GM23338 (cell line): ENCODE measurements at regions not wholly inside any gene's neighbourhood (a gene's known extent, or its start where the extent isn't known, plus 50 kb on each side); places are given as distances from the start of the nearest gene placed in this dataset.

Experiments
- ATAC-seq: fragments of 200-7000 bp; cut with Tn5 transposase; 3 replicates; pipeline ENCODE4 v1.9.1; 2020
- DNase-seq: peaks from one replicate; pipeline ENCODE4 v3.0.0-alpha.2; 2015; ENCODE audit warnings: low spot score
- H2AFZ ChIP-seq: fragments of 200-600 bp; sonication (generic); 2 replicates; pipeline ENCODE4 v1.8.0; 2016; ENCODE audit warnings: antibody characterized with exemption, mild to moderate bottlenecking, moderate library complexity
- H3F3A ChIP-seq: fragments of 200-600 bp; sonication (generic); replicated peaks from 2 replicates; pipeline ENCODE4 v1.8.0; 2017; ENCODE audit warnings: antibody characterized with exemption, mixed run types, low read depth
- H3K27ac ChIP-seq: fragments of 200-600 bp; sonication (generic); 2 replicates; pipeline ENCODE4 v1.6.1; 2016; ENCODE audit warnings: low read depth
- H3K27me3 ChIP-seq: fragments of 200-600 bp; sonication (generic); 2 replicates; pipeline ENCODE4 v1.8.0; 2016; ENCODE audit warnings: mild to moderate bottlenecking, mixed run types, moderate library complexity; ENCODE audit not compliant: insufficient read depth
- H3K36me3 ChIP-seq: fragments of 200-600 bp; sonication (generic); 2 replicates; pipeline ENCODE4 v1.8.0; 2016; ENCODE audit warnings: mild to moderate bottlenecking; ENCODE audit not compliant: insufficient read depth
- H3K4me1 ChIP-seq: fragments of 200-600 bp; sonication (generic); 2 replicates; pipeline ENCODE4 v1.8.0; 2016; ENCODE audit warnings: mild to moderate bottlenecking, moderate library complexity; ENCODE audit not compliant: insufficient read depth
- H3K4me2 ChIP-seq: fragments of 200-600 bp; sonication (generic); 2 replicates; pipeline ENCODE4 v1.7.1; 2017; ENCODE audit warnings: mixed run types
- H3K4me3 ChIP-seq: fragments of 200-600 bp; sonication (generic); 2 replicates; pipeline ENCODE4 v1.6.1; 2016; ENCODE audit warnings: mixed run types
- H3K79me2 ChIP-seq: fragments of 200-600 bp; sonication (generic); replicated peaks from 2 replicates; pipeline ENCODE4 v1.8.0; 2017; ENCODE audit warnings: mild to moderate bottlenecking; ENCODE audit not compliant: insufficient read depth
- H3K9me2 ChIP-seq: fragments of 200-600 bp; sonication (generic); 2 replicates; pipeline ENCODE4 v1.8.0; 2017; ENCODE audit not compliant: insufficient read depth
- H4K20me1 ChIP-seq: fragments of 200-600 bp; sonication (generic); replicated peaks from 2 replicates; pipeline ENCODE4 v1.8.0; 2017; ENCODE audit warnings: mild to moderate bottlenecking; ENCODE audit not compliant: insufficient read depth
- H3K27ac Mint-ChIP-seq: 2 replicates; pipeline ENCODE4 v1.8.0; 2020; ENCODE audit warnings: inconsistent platforms, mild to moderate bottlenecking, moderate library complexity, mixed read lengths
- H3K27me3 Mint-ChIP-seq: 3 replicates; pipeline ENCODE4 v1.8.0; 2022; ENCODE audit warnings: low read depth, mild to moderate bottlenecking, moderate library complexity, mixed read lengths, inconsistent platforms; ENCODE audit not compliant: insufficient read depth, poor library complexity
- H3K36me3 Mint-ChIP-seq: 3 replicates; pipeline ENCODE4 v1.8.0; 2021; ENCODE audit warnings: low read depth, mild to moderate bottlenecking, inconsistent platforms, moderate library complexity, mixed read lengths
- H3K4me1 Mint-ChIP-seq: 3 replicates; pipeline ENCODE4 v1.8.0; 2020; ENCODE audit warnings: mild to moderate bottlenecking, inconsistent platforms, mixed read lengths
- H3K4me3 Mint-ChIP-seq: 3 replicates; pipeline ENCODE4 v1.8.0; 2021; ENCODE audit warnings: moderate library complexity, mild to moderate bottlenecking, inconsistent platforms, mixed read lengths
- H3K9me3 Mint-ChIP-seq: 3 replicates; pipeline ENCODE4 v1.8.0; 2020; ENCODE audit warnings: moderate library complexity, mild to moderate bottlenecking, inconsistent platforms, mixed read lengths
- CREB1 ChIP-seq: fragments of 250-450 bp; sonication (Bioruptor Pico); IDR thresholded peaks from 2 replicates; pipeline ENCODE4 v1.5.0; 2020; ENCODE audit warnings: low read depth, mild to moderate bottlenecking, moderate library complexity
- CTCF ChIP-seq, 2 experiments: fragments of 200-600 bp in 1 of 2; sonication (generic) in 1 of 2; conservative IDR thresholded peaks; 2 replicates each; pipeline versions ENCODE4 v1.5.1 to v1.6.1; 2016 to 2017; ENCODE audit warnings: antibody characterized with exemption in 2 of 2, low read depth in 2 of 2, mild to moderate bottlenecking in 2 of 2, moderate library complexity in 1 of 2
- ETS1 ChIP-seq: IDR thresholded peaks from 2 replicates; pipeline ENCODE4 v1.6.1; 2016; ENCODE audit warnings: antibody characterized with exemption
- EZH2 ChIP-seq: fragments of 200-600 bp; sonication (generic); IDR thresholded peaks from one replicate; pipeline ENCODE4 v1.8.0; 2017; ENCODE audit warnings: antibody characterized with exemption, mild to moderate bottlenecking, low read depth; ENCODE audit not compliant: unreplicated experiment
- EZH2phosphoT487 ChIP-seq: fragments of 200-600 bp; sonication (generic); IDR thresholded peaks from one replicate; pipeline ENCODE4 v1.8.1; 2018; ENCODE audit warnings: antibody characterized with exemption; ENCODE audit not compliant: unreplicated experiment
- JUNB ChIP-seq: IDR thresholded peaks from one replicate; pipeline ENCODE4 v1.6.1; 2016; ENCODE audit warnings: antibody characterized with exemption; ENCODE audit not compliant: unreplicated experiment
- NANOG ChIP-seq: IDR thresholded peaks from 2 replicates; pipeline ENCODE4 v1.6.1; 2016; ENCODE audit warnings: antibody characterized with exemption, borderline replicate concordance
- POLR2AphosphoS5 ChIP-seq: IDR thresholded peaks from 2 replicates; pipeline ENCODE4 v1.6.1; 2016; ENCODE audit warnings: antibody characterized with exemption, low read depth
- REST ChIP-seq: IDR thresholded peaks from one replicate; pipeline ENCODE4 v1.6.1; 2018; ENCODE audit warnings: antibody characterized with exemption; ENCODE audit not compliant: unreplicated experiment
- STAT1 ChIP-seq: IDR thresholded peaks from one replicate; pipeline ENCODE4 v1.6.1; 2016; ENCODE audit warnings: antibody characterized with exemption; ENCODE audit not compliant: unreplicated experiment
- ZNF114 ChIP-seq: fragments of 250-450 bp; sonication (Bioruptor Pico); IDR thresholded peaks from 2 replicates; pipeline ENCODE4 v1.5.0; 2020; ENCODE audit warnings: mild to moderate bottlenecking, moderate library complexity
- ZNF331 ChIP-seq: fragments of 250-450 bp; sonication (Bioruptor Pico); IDR thresholded peaks from 2 replicates; pipeline ENCODE4 v1.5.0; 2020; ENCODE audit warnings: low read depth, mild to moderate bottlenecking, moderate library complexity
- ZNF462 ChIP-seq: fragments of 250-450 bp; sonication (Bioruptor Pico); IDR thresholded peaks from 2 replicates; pipeline ENCODE4 v1.5.0; 2020; ENCODE audit warnings: mild to moderate bottlenecking, moderate library complexity

- TF ChIP-seq ZNF331 (CRISPR knock-in tag) (no peak), POLR2AphosphoS5 (no peak), REST (no peak), NANOG (no peak), EZH2phosphoT487 (no peak), JUNB (no peak), CTCF (conservative IDR thresholded peaks at IDR 0.05; ENCODE audit: low read depth in 2 of 2) (no peak), CREB1 (CRISPR knock-in tag) (no peak), EZH2 (no peak), ZNF114 (CRISPR knock-in tag) (no peak), ZNF462 (CRISPR knock-in tag) (no peak), ETS1 (no peak), STAT1 (no peak)
- no peaks in the 10 kb centered on the region for H3K27me3 Mint-ChIP-seq
- no peak overlapping the region for H3K27ac Mint-ChIP-seq
- DNase-seq (no peak), ATAC-seq (no peak)
- Histone ChIP-seq H3F3A (no peaks in the 10 kb centered on the region), H3K27me3 (no peaks in the 10 kb centered on the region), H2AFZ (no peak overlapping the region), H3K79me2 (no peaks in the 10 kb centered on the region), H3K36me3 (no peaks in the 10 kb centered on the region; the same call in 1 of the 2 replicates), H3K4me2 (no peak overlapping the region), H3K9me2 (0 out of 2 replicates have a peak, but pooled peaks cover 4% of the 10 kb centered on the region), H4K20me1 (no peaks in the 10 kb centered on the region), H3K4me3 (no peak overlapping the region), H3K27ac (no peak overlapping the region), H3K4me1 (no peaks in the 10 kb centered on the region)
- no peaks in the 10 kb centered on the region for H3K4me1 Mint-ChIP-seq
- peaks cover 10% of the 10 kb centered on the region; the same call in 2 of the 3 replicates for H3K9me3 Mint-ChIP-seq
- peaks cover 12% of the 10 kb centered on the region; the same call in 2 of the 3 replicates for H3K36me3 Mint-ChIP-seq
- no peak overlapping the region for H3K4me3 Mint-ChIP-seq
Observed at GRCh38 chr3:187852842-187853730, 107.8 kb upstream of the BCL6 start.
